ENCODE measurements at regions not wholly inside any gene's neighbourhood (a gene's known extent, or its start where the extent isn't known, plus 50 kb on each side); places are given as distances from the start of the nearest gene placed in this dataset.

DNA sequence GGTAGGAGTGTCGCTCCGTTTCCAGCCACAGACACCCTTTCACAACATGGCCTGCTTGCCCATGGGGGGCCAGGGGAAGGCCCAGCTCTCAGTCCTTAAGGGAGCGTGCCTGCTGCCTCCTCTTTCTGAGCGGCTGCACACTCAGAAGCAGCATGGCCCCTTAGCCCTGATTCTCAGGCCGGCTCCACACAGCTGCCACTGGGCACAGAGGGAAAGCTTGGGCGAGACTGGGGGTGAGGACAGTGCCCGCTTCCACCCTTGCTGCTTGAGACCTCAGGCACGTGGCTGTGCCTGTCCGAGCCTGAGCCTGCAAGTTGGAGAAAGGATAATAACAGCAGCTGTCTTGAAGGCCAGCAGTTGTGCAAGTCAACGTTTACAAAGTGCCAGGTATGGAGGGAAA, 416.3 kb downstream of the SHANK2 start:
- no peak for DNase-seq

- DNase-seq = no peak
Observed at GRCh38 chr11:70838198-70838597, 414.2 kb downstream of the SHANK2 start.

GRCh38 chr11:70839851-70840250, 412.5 kb downstream of the SHANK2 start:
- DNase-seq = no peak

- no peak for DNase-seq
Observed at GRCh38 chr11:70841264-70841663, 411.1 kb downstream of the SHANK2 start.

- no peak for DNase-seq
Observed at GRCh38 chr11:70842256-70842655, 410.1 kb downstream of the SHANK2 start.

DNA sequence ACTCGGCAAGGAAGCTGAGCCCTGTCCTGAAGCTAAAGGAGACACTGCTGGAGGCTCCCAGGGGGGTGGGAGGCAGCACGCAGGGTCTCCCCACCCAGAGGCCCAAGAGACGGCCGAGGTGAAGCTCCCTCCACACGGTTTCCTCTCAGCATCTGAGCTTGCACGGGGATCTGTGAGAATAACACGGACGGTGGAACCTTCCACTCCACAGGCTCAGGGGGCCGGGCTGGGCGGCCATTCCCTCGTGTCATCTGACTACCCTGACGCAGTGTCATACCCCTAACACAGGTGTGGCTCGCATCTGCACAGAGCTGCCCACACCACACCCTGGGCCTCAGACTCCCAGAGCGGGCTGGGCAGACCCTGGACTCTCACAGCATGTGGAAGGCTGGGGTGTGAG, 409.7 kb downstream of the SHANK2 start:
- no peak for DNase-seq

GRCh38 chr11:70843906-70844305, 408.5 kb downstream of the SHANK2 start:
- DNase-seq = no peak

- DNase-seq = no peak
Observed at GRCh38 chr11:70844387-70844786, 408.0 kb downstream of the SHANK2 start.

- DNase-seq = no peak
Observed at GRCh38 chr11:70845591-70846041, 406.8 kb downstream of the SHANK2 start.

- no peak for DNase-seq
Observed at GRCh38 chr11:70846781-70847655, 405.4 kb downstream of the SHANK2 start.

DNA sequence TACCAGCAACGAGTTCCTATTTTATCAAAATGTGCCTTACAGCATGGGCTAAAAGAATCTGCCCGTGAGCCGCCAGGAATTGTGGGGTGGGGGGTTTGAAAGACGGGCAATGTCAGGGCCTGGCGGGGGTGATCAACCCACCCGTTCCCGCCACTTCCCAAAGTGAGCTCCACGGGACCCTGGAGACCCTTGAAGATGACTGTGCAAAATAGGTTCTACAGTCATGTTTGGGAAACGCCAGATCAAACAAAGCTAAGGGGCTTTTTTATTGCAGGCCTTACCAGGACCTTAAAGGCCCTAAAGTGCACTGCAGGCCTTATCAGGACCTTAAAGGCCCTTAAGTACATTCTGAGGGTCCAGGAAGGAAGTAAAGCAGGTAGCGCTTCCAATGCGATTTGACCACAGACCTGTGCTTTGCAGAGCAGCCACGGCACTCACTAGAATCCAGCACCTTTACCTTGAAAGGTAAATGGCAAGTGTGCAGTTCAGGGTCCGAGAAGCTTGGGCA, 404.1 kb downstream of the SHANK2 start:
- DNase-seq = no peak

- no peak for DNase-seq
Observed at GRCh38 chr11:70849031-70849430, 403.3 kb downstream of the SHANK2 start.

GRCh38 chr11:70851308-70851707, 401.1 kb downstream of the SHANK2 start:
- DNase-seq = no peak

DNA sequence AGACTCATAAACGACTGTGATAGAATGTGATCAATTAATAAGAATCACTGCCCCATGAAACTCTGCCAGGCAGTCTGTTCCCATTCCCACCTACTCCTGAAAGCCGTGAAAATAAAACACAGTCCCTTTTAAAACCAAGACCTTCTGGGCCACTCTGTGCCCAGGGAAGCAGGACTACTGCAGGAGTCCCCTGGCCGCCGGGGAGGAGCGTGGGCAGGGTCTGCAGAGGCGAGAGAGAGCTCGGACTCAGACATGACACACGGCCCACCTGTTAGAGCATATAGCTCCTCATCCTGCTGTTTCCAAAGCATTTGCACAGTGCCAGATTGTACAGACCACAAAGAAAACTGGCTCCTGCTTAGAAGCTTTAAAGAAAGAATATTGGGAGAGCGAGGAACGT, 400.5 kb downstream of the SHANK2 start:
- DNase-seq = no peak

DNA sequence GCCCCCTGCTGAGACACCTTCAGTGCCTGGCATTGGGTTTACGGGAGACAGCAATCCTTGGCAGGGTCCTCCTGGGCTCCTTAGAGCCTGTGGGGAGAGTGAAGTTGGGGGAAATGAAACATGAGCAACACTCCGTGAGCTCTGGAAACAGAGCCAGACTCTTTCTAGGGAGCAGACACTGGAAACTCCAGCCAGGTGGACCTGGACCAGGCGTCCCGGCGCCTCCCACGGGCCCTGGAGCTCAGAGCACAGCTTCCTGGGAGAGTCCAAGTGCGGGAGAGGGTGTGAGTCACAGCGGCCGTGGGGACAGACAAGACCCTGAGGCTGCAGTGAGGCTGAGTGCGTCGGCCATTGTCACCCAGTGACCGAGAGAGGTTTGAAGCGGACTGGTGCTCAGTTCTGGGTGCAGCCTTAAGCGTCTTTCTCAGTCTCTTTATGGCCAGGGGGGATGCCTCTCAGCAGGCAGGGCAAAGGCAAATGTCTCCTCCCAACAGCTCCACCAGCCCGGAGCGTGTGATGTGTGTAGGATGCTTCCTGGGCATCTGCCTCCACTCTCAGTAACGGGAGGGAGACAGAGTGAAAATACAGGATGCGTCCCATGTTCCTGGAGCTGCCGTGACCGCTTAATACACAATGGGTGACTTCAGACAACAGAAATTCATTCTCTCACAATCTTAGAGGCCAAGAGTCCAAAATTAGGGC, 399.2 kb downstream of the SHANK2 start:
- DNase-seq = no peak

- DNase-seq = no peak
Observed at GRCh38 chr11:70853770-70854108, 398.6 kb downstream of the SHANK2 start.

DNA sequence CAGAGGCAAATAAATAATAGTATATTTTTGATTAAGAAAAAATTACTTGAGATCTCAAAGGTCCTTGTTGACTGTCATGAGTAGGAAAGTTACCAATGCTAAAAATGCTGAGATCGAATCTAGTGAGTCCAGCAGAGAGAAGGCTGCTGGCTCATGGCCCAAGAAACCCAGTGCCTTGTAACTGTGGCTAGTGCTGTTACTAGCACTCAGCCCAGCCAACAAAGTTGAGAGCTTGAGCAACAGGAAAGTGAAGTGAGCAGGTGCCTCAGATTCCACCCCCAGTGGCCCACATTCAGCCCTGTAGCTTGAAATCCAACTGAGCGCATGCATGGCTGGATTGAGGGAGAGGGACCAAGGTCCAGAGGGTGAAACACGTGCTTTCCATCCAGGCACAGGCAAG, 398.2 kb downstream of the SHANK2 start:
- no peak for DNase-seq

DNA sequence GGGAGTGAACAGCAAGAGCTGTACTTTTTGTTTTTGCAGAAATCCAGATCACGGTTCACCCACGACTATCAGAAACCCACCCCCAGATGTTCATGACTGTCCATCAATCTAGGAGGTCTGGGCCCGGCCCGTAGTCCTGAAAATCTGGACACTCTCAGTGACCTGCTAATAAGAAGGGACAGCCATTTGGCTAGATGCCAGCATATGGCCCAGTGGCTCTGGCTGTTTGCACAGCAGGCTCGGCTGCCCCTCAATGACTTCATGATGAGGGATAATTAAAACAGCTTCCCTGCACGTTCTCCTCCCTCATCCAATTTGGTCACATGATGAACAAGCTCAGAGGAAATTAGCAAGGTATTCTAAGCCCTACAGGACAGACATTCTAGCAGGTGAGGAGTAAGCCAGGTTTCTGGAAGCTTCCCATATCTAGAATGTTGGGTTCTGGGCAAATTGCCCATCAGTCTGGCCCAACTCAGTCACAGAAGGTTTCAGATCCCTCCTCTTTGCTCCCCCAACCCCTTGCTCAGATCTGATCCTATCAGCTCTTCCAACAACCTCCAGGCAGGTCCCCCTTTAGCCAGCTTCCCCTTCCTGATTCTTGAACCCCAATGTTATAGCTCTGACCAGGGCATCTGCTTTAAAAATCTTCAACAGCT, 397.3 kb downstream of the SHANK2 start:
- DNase-seq = no peak

DNA sequence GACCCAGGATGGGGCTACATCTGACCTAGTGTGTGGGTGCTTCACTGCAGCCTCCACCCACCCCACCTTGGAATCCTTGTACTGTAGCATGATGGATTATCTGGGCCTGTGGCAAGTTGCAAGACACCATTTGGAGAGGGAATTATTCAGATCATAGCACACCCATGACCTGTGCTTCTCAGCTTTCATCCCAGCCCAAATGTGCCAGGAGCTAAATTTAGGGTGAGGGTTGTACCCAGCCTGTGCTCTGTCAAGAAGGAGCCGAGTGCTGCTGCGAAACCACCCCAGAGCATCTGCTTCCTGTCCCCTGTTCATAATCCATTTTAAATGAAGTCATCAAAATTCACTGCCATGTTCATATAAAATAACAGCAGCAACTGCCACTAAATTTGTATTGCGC, 394.5 kb downstream of the SHANK2 start:
- DNase-seq = no peak

- DNase-seq = no peak
Observed at GRCh38 chr11:70859180-70859579, 393.2 kb downstream of the SHANK2 start.

DNA sequence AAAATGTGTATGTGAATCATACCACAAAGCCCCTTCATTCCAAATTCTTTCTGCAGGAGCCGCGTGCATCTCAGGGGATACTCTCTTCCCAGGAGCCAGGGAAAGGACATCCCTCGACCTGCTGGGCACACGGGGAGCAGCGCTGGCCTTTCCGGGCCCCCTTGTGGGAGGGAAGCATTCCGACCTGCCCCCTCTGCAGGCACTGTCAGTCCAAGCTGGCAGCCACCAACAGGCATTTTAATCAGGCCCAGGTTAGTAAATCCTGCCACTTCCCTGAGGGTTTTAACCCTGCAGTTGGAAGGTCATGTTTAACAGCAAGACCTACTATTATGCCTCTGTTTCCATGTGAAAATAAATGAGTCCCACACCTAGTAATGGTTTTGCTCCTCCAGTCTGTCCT, 391.5 kb downstream of the SHANK2 start:
- DNase-seq = no peak

DNA sequence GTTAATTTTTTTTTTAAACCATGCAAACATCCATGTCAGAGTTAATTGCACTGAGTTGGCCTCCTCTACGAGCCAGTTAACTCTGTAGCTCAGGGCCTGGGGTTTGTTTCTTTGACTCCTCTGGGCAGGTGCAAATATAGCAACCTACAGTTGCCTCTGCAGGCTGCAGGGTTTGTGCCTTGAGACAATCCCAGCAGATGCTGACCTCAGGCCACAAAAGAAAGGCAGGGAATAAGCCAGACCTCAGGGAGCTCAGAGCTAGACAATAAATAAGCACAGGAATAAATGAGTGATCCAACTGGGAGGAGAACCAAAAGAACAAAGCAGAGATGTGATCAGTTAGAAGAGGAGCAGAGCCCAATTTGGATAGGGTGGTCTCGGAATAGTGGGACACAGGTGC, 390.8 kb downstream of the SHANK2 start:
- DNase-seq = no peak

GRCh38 chr11:70862093-70862492, 390.3 kb downstream of the SHANK2 start:
- no peak for DNase-seq

- no peak for DNase-seq
Observed at GRCh38 chr11:70863186-70863585, 389.2 kb downstream of the SHANK2 start.

All from stimulated activated CD4-positive, alpha-beta T cell treated with anti-CD3 and anti-CD28 coated beads, Interleukin-15, amount 100 ng/mL, for 24 hours (primary cell).